Mesendoderm (in vitro differentiated cells): ENCODE measurements at regions not wholly inside any gene's neighbourhood (a gene's known extent, or its start where the extent isn't known, plus 50 kb on each side); places are given as distances from the start of the nearest gene placed in this dataset.
A peak's percentile ranks its signal among the peaks of the same experiment; 100 is the strongest.

Source experiments
- DNase-seq: peaks from one replicate; pipeline ENCODE4 v3.0.0; 2013
- H2AK5ac ChIP-seq: 2 replicates; pipeline ENCODE4 v1.6.1; 2013; ENCODE audit warnings: low read length, inconsistent platforms
- H2BK120ac ChIP-seq: 2 replicates; pipeline ENCODE4 v1.6.1; 2013; ENCODE audit warnings: low read depth, mild to moderate bottlenecking, low read length, moderate library complexity, mixed read lengths
- H2BK15ac ChIP-seq: replicated peaks from 2 replicates; pipeline ENCODE4 v1.6.1; 2013; ENCODE audit warnings: low read depth, mild to moderate bottlenecking, moderate library complexity
- H2BK5ac ChIP-seq: 2 replicates; pipeline ENCODE4 v1.6.1; 2013; ENCODE audit warnings: low read length, inconsistent platforms
- H3K18ac ChIP-seq: 2 replicates; pipeline ENCODE4 v1.6.1; 2013; ENCODE audit warnings: mild to moderate bottlenecking, low read length, mixed read lengths
- H3K23ac ChIP-seq: one replicate; pipeline ENCODE4 v1.6.1; 2013; ENCODE audit warnings: low read length
- H3K27ac ChIP-seq: 2 replicates; pipeline ENCODE4 v1.5.1; 2013; ENCODE audit warnings: low read depth, mild to moderate bottlenecking, inconsistent platforms, low read length, moderate library complexity
- H3K27me3 ChIP-seq: 2 replicates; pipeline ENCODE4 v1.6.1; 2013; ENCODE audit warnings: low read length, control low read depth, mild to moderate bottlenecking, inconsistent platforms; ENCODE audit not compliant: insufficient read depth, poor library complexity
- H3K36me3 ChIP-seq: 2 replicates; pipeline ENCODE4 v1.6.1; 2013; ENCODE audit warnings: low read length, inconsistent platforms; ENCODE audit not compliant: control insufficient read depth, insufficient read depth
- H3K4ac ChIP-seq: one replicate; pipeline ENCODE4 v1.6.1; 2013; ENCODE audit warnings: low read depth, mild to moderate bottlenecking, low read length, moderate library complexity
- H3K4me1 ChIP-seq: 2 replicates; pipeline ENCODE4 v1.6.1; 2013; ENCODE audit warnings: low read depth, low read length, inconsistent platforms; ENCODE audit not compliant: control insufficient read depth
- H3K4me2 ChIP-seq: 2 replicates; pipeline ENCODE4 v1.6.1; 2013; ENCODE audit warnings: low read length
- H3K4me3 ChIP-seq: 2 replicates; pipeline ENCODE4 v1.5.1; 2013; ENCODE audit warnings: mild to moderate bottlenecking, low read length
- H3K56ac ChIP-seq: one replicate; pipeline ENCODE4 v1.6.1; 2013; ENCODE audit warnings: low read length
- H3K79me1 ChIP-seq: 2 replicates; pipeline ENCODE4 v1.6.1; 2013; ENCODE audit warnings: low read length, inconsistent platforms
- H3K79me2 ChIP-seq: 2 replicates; pipeline ENCODE4 v1.6.1; 2013; ENCODE audit warnings: mild to moderate bottlenecking, low read length; ENCODE audit not compliant: control insufficient read depth, insufficient read depth
- H3K9ac ChIP-seq: 2 replicates; pipeline ENCODE4 v1.6.1; 2013; ENCODE audit warnings: low read length, inconsistent platforms
- H4K5ac ChIP-seq: one replicate; pipeline ENCODE4 v1.6.1; 2013; ENCODE audit warnings: low read length
- H4K8ac ChIP-seq: one replicate; pipeline ENCODE4 v1.6.1; 2013; ENCODE audit warnings: low read depth, mild to moderate bottlenecking, control low read depth, low read length, moderate library complexity
- WGBS: extraction: QIAGEN DNeasy Blood & Tissue Kit; methylation state at CpG from one replicate; pipeline ENCODE4 v1.1.7; 2013; ENCODE audit warnings: low lambda C conversion rate, missing lambda C conversion rate; ENCODE audit not compliant: insufficient coverage; ENCODE audit errors: extremely low coverage; 5-methylcytosine and 5-hydroxymethylcytosine counted together

GRCh38 chr18:53715243-53715853 lies 509.1 kb downstream of the MBD2 start:
- H2BK15ac ChIP-seq, result no peak overlapping the region
- H3K36me3 ChIP-seq, result no peaks in the 10 kb centered on the region
- H4K5ac ChIP-seq, result no peak overlapping the region
- H2BK120ac ChIP-seq, result no peak overlapping the region
- H3K56ac ChIP-seq, result no peak overlapping the region
- H3K4me2 ChIP-seq, result no peak overlapping the region
- no peaks in the 10 kb centered on the region for H3K4me1 ChIP-seq
- no CpG with 5 or more reads among the region's 3 CpGs for WGBS
- H2BK5ac ChIP-seq, result no peak overlapping the region
- H3K79me1 ChIP-seq, result no peaks in the 10 kb centered on the region
- H3K9ac ChIP-seq, result no peak overlapping the region
- no peak overlapping the region for H3K27ac ChIP-seq
- peak; percentile 0 for DNase-seq
- H3K4ac ChIP-seq, result no peak overlapping the region
- H3K23ac ChIP-seq, result no peak overlapping the region
- no peak overlapping the region for H2AK5ac ChIP-seq
- H3K79me2 ChIP-seq, result no peaks in the 10 kb centered on the region
- H3K4me3 ChIP-seq, result no peak overlapping the region
- H4K8ac ChIP-seq, result no peak overlapping the region
- no peaks in the 10 kb centered on the region for H3K27me3 ChIP-seq
- no peak overlapping the region for H3K18ac ChIP-seq

- Histone ChIP-seq H3K79me2 (no peaks in the 10 kb centered on the region), H3K4me3 (no peak overlapping the region), H2AK5ac (no peak overlapping the region), H4K5ac (no peak overlapping the region), H3K36me3 (no peaks in the 10 kb centered on the region), H3K27me3 (no peaks in the 10 kb centered on the region), H3K18ac (no peak overlapping the region), H3K9ac (no peak overlapping the region), H3K56ac (no peak overlapping the region), H2BK5ac (no peak overlapping the region), H3K4ac (no peak overlapping the region), H3K23ac (no peak overlapping the region), H3K4me2 (no peak overlapping the region), H2BK120ac (no peak overlapping the region), H2BK15ac (no peak overlapping the region), H3K4me1 (no peaks in the 10 kb centered on the region), H3K79me1 (no peaks in the 10 kb centered on the region), H4K8ac (no peak overlapping the region), H3K27ac (no peak overlapping the region)
- DNase-seq, result no peak
- no CpG with 5 or more reads among the region's 2 CpGs for WGBS
Observed at GRCh38 chr18:53710080-53710479, 514.4 kb downstream of the MBD2 start.

DNA sequence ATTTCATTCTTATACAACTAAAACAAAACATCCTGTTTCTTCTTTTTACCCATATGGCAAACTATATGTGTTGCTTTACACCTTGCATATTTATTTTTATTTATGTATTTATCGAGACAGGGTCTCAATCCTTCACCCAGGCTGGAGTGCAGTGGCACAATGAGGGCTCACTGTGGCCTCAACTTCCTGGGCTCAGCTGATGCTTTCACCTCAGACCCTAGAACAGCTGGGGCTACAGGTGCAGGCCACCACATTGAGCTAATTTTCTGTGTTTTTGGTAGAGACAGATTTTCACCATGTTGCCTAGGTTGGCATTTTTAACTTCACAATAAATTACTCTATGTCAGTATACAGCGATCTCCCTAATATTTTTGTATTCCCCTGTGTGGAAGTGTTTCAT lies 522.0 kb downstream of the MBD2 start:
- no peak overlapping the region for H3K18ac ChIP-seq
- no peak overlapping the region for H4K8ac ChIP-seq
- no peaks in the 10 kb centered on the region for H3K79me2 ChIP-seq
- H2BK120ac ChIP-seq, result no peak overlapping the region
- no peaks in the 10 kb centered on the region for H3K36me3 ChIP-seq
- no peak overlapping the region for H3K56ac ChIP-seq
- no peaks in the 10 kb centered on the region for H3K79me1 ChIP-seq
- H2BK5ac ChIP-seq, result no peak overlapping the region
- no peaks in the 10 kb centered on the region for H3K4me1 ChIP-seq
- no peak overlapping the region for H3K4ac ChIP-seq
- no peak overlapping the region for H3K4me3 ChIP-seq
- DNase-seq, result no peak
- H3K27ac ChIP-seq, result no peak overlapping the region
- H3K9ac ChIP-seq, result no peak overlapping the region
- H3K4me2 ChIP-seq, result no peak overlapping the region
- H4K5ac ChIP-seq, result no peak overlapping the region
- no peak overlapping the region for H2BK15ac ChIP-seq
- H2AK5ac ChIP-seq, result no peak overlapping the region
- no CpG with 5 or more reads among the region's 2 CpGs for WGBS
- no peak overlapping the region for H3K23ac ChIP-seq
- H3K27me3 ChIP-seq, result no peaks in the 10 kb centered on the region

DNA sequence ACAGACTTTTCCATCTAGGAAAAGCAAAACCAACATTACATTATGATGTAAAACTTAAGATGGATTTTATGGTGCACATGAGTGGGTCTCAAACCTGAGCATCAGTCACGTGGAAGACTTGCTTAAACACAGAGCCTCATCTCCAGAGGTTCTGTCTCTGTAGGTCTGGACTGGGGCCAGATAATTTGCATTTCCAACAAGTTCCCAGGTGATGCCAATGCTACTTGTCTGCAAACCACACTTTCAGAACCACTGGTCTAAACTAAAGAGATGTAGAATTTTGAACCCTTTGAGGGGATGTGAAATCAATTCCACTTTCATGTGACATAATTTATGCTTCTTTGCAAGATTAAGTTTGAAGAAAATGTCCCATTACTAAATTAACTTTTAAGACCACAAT lies 522.8 kb downstream of the MBD2 start:
- WGBS, result no CpG with 5 or more reads among the region's 1 CpG

GRCh38 chr18:53698907-53699306 lies 525.6 kb downstream of the MBD2 start:
- no peak overlapping the region for H2BK15ac ChIP-seq
- H3K9ac ChIP-seq, result no peak overlapping the region
- no peak overlapping the region for H2AK5ac ChIP-seq
- no peak overlapping the region for H4K8ac ChIP-seq
- no peak overlapping the region for H2BK120ac ChIP-seq
- peak; percentile 68 for DNase-seq
- no peak overlapping the region for H3K27ac ChIP-seq
- H3K56ac ChIP-seq, result no peak overlapping the region
- H3K27me3 ChIP-seq, result no peaks in the 10 kb centered on the region
- no peaks in the 10 kb centered on the region for H3K79me1 ChIP-seq
- no peak overlapping the region for H3K18ac ChIP-seq
- no peak overlapping the region for H4K5ac ChIP-seq
- H3K23ac ChIP-seq, result no peak overlapping the region
- no peaks in the 10 kb centered on the region for H3K36me3 ChIP-seq
- no peak overlapping the region for H3K4ac ChIP-seq
- no peak overlapping the region for H2BK5ac ChIP-seq
- no peaks in the 10 kb centered on the region for H3K4me1 ChIP-seq
- H3K4me3 ChIP-seq, result no peak overlapping the region
- H3K4me2 ChIP-seq, result no peak overlapping the region
- WGBS, result no CpG with 5 or more reads among the region's 2 CpGs
- H3K79me2 ChIP-seq, result no peaks in the 10 kb centered on the region

More for the DNA sequence above, 522.8 kb downstream of the MBD2 start:
- H3K4me1 ChIP-seq, result no peaks in the 10 kb centered on the region
- H3K79me2 ChIP-seq, result no peaks in the 10 kb centered on the region
- no peak overlapping the region for H3K56ac ChIP-seq
- DNase-seq, result no peak
- H3K4ac ChIP-seq, result no peak overlapping the region
- H2BK120ac ChIP-seq, result no peak overlapping the region
- H3K27me3 ChIP-seq, result no peaks in the 10 kb centered on the region
- H3K4me3 ChIP-seq, result no peak overlapping the region
- H3K27ac ChIP-seq, result no peak overlapping the region
- H3K36me3 ChIP-seq, result no peaks in the 10 kb centered on the region
- no peak overlapping the region for H2BK5ac ChIP-seq
- no peak overlapping the region for H3K18ac ChIP-seq
- H2AK5ac ChIP-seq, result no peak overlapping the region
- no peak overlapping the region for H2BK15ac ChIP-seq
- no peak overlapping the region for H3K9ac ChIP-seq
- H4K8ac ChIP-seq, result no peak overlapping the region
- no peak overlapping the region for H4K5ac ChIP-seq
- H3K79me1 ChIP-seq, result no peaks in the 10 kb centered on the region
- no peak overlapping the region for H3K23ac ChIP-seq
- no peak overlapping the region for H3K4me2 ChIP-seq

- Histone ChIP-seq H3K4me3 (no peak overlapping the region), H3K36me3 (no peaks in the 10 kb centered on the region), H3K27ac (no peak overlapping the region), H3K4me1 (no peaks in the 10 kb centered on the region), H2BK5ac (no peak overlapping the region), H3K79me1 (no peaks in the 10 kb centered on the region), H3K9ac (no peak overlapping the region), H2BK15ac (no peak overlapping the region), H3K4me2 (no peak overlapping the region), H4K8ac (no peak overlapping the region), H2BK120ac (no peak overlapping the region), H3K23ac (no peak overlapping the region), H3K4ac (no peak overlapping the region), H3K27me3 (no peaks in the 10 kb centered on the region), H4K5ac (no peak overlapping the region), H2AK5ac (no peak overlapping the region), H3K18ac (no peak overlapping the region), H3K56ac (no peak overlapping the region), H3K79me2 (no peaks in the 10 kb centered on the region)
- DNase-seq, result no peak
- no CpG with 5 or more reads among the region's 2 CpGs for WGBS
Observed at GRCh38 chr18:53689886-53690285, 534.6 kb downstream of the MBD2 start.
